HG02763 (cell line): ENCODE measurements at regions not wholly inside any gene's neighbourhood (a gene's known extent, or its start where the extent isn't known, plus 50 kb on each side); places are given as distances from the start of the nearest gene placed in this dataset.
"Not testable (repeated sequence)": the region's sequence is repeated elsewhere in the genome, so short reads cannot be mapped to it uniquely, and the experiment has no call there.

Experiments used
- ATAC-seq: cut with Tn5 transposase; IDR thresholded peaks from one replicate; pipeline ENCODE4 v1.9.1; 2021; ENCODE audit warnings: mild to moderate bottlenecking, moderate library complexity; ENCODE audit not compliant: unreplicated experiment

DNA sequence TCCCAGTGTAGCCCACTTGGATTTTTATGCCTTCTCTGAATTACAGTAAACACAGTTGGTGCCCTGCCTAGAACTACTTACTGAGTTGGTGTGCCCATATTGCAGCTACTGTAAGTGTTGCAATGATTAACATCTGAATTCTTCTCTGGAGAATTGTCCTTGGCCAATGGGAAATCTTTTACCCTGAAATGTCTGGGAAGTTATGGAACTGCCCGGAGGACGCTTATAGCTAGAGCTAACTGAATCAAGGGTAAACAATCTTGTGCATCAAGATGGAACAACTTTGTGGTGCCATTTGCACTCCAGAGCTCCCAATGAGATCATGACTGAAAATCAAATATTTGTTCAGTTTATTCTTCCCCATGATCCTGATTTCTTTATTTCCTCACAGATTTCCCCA lies 246.7 kb upstream of the CBLB start:
- no peak for ATAC-seq

DNA sequence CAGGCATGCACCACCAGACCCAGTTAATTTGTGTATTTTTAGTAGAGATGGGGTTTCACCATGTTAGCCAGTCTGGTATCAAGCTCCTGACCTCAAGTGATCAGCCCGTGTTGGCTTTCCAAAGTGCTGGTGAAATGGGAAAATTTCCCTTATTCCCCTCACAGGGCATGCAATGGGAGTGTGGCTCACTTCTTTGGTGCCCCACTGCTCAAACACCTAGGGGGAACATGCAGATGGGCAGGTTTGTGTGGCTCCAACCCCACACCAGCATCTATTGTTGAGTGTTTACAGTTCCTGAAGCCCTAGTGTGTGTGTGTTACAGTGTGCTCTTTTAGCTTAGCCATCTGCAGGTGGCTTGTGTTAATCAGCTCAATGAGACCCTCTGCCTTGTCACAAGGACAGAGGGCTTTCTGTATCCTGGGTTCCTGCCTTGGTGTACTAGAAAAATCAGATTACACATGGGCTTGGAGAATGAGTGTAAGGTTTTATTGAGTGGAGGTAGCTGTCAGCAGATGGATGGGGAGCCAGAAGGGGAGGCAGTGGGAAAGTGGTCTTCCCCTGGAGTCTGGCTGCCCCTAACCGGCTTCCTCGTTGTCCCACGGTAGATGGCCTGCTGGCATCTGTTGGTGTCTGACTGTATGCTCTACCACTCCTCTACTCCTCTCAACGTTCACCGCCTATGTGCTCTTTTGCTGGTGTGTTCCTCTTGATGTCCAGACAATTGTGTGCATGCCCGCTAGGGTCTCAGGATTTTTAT lies 248.1 kb upstream of the CBLB start:
- no peak for ATAC-seq

DNA sequence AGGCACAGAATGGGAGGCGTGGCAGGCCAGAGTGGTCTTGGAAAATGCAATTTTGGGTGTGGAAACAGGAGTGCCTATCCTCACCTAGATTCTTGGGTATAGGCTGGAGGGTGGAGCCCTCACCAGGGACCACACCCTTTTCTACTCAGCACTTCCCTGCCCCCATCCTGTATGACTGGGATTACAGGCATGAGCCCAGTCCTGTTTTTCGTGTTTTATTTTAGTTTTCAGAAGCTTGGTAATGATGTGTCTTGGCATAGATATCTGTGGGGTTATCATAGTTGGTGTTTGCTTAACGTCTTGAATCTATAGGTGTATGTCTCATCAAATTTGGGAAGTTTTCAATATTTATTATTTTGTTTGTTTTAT lies 248.7 kb upstream of the CBLB start:
- no peak for ATAC-seq

DNA sequence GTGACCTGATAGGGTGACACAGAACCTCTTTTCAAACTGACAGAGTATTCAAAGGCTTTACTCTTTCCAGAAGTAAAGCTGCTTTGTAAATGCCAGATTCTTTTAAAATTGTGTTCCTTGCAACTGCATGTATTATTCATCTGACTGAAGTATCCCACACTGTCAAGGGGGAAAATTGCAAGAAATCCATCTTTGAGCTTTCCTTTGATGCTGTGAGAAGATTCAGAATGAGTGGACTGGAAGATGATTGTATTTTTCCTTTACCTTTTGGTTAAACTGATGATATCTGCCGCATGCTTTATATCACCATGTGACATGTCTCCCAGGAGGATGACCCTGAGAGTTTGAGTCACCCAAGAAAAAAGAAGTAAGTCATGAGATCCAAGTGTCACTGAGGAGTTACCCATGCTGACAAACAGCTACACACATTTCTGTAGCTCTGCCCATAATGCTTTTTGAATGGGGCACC lies 250.8 kb upstream of the CBLB start:
- ATAC-seq, result no peak

DNA sequence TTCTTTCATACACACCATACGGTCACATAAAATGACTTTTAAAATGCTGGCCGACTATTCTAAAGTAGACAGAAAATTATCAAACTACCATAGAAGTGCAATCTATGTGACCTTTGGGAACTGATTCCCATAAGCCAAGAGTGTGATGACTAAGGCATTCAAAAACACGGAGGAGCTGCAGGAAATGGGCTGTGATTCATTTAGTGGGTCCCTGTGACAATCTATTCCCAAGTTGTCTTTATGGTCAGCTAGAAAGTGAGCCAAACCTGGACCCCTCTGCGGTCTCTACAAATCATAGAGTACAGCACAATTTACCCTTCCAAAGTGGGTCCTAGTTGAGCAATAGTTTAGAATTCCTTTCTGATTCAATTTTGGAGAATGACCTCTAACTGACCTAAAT lies 251.5 kb upstream of the CBLB start:
- no peak for ATAC-seq

DNA sequence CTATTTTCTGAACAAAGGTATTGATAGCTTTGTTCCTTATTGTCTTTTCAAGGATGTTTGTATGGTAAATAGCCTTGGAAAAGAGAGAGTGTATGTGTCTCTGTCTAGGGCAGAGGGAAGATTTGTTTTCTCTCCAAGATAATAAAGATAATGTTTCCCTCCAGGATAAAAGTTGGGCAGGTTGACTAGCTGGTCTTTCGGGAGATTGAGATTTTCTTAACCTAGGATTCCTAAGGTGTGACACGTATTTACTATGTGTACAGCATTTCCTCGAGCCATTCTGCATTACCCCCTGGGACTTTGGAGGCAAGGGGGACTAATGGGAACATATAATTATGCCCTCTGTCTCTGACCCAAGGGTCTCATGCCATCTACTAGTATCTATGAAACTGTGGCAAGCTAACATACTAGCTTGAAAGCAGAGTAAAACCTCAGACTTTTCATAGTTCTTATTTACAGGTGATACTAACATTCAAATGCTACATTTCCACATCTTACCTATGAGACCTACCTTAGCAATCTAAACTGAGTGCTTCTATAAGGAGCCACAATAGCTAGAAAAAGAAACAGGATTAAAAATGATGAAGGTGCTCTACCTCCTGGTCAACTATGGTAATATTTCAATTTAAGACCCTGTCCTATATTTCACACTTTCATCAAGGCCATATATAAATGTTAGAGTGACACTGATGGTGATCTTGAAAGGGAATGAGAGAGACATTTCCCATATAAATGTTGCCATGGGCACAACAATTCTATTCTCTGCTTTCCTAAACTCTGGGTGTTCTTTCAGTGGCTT lies 252.9 kb upstream of the CBLB start:
- no peak for ATAC-seq

DNA sequence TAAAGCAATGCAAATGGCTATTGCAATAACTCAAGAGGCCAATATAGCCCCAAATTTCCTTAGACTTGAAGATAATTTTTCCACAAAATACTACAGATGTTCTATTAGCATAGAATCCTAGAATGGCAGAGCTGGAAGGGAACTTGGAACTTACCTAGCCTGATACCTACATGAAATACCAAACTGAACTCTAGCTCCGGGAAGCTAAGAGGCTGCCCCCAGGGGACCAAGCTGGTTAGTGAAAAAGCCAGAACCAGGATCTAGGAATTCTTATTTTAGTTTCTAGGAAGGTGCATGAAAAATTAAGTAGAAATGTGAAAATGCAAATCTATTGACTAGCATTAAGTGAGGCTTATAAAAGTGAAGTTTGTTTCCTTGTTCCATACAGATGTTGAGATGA lies 256.0 kb upstream of the CBLB start:
- no peak for ATAC-seq

DNA sequence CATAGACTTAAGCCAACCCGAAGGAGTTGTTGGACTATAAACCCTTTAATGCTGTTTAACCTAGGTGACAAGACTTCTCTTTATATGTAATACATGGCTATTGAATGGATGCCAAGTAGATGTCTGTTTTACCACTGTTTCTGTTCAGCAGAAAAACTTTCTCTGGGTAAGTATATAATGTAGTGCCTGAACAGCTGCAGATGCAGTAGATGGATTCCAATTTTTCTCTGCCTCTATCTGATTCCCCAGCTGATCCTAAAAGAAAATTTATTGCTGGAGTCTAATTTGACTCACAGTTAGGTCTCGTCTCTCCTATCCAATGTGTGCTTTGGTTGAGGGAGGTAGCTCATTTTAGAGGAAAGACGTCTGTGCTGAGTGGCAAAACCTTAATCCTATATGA lies 256.5 kb upstream of the CBLB start:
- ATAC-seq, result no peak

DNA sequence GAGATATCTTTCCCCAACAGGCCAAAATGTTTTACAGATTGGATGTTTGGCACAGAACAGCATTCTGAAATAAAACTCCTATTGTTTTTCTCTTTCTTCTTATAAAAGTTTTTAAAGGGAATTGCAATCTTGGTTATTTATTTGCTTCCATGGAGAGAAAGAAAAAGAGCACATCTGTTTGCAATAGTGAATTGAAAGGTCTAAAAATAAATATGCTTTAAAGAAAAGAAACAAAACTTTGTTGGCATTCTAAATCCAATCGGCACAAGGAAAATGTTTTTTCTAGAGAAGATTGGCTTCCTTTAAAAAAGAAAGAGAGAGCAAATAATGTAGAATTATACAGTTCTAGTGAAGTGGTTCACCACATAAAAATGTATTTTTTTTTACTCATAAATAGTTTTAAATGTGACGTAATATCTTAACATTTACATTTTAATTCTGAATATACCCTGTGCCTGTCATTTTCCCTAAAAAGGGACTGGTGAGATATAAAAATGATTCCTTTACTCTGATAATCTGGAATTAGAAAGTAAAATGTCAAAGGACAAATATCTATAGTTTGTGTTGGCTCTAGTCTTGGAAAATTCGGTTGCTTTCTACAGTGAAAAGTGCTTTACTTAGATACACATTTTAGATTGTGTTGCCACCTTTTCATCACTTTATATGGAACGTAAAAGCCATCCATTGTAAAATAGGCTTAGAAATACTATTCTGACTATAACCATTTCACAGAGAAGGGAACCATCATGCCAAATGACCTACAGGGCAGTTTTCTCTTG lies 257.4 kb upstream of the CBLB start:
- no peak for ATAC-seq

DNA sequence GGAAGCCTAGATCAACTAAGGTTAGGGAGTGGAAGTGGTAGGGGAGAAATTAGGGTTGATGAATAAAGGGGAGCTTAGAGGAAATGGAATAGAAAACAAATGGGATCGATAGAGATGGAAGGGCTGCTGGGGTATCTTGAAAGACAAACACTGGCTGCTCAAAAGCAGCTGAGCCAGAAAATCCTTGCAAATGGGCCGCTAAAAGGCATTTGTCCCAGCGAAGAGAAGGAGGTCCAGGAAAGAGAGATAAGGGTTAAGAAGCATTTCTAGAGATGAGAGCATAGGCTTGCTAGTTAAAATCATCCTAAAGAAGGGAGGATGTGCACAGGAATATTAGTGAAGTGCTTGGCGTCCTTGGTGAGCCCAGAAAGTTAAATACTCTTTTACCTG lies 258.0 kb upstream of the CBLB start:
- no peak for ATAC-seq

DNA sequence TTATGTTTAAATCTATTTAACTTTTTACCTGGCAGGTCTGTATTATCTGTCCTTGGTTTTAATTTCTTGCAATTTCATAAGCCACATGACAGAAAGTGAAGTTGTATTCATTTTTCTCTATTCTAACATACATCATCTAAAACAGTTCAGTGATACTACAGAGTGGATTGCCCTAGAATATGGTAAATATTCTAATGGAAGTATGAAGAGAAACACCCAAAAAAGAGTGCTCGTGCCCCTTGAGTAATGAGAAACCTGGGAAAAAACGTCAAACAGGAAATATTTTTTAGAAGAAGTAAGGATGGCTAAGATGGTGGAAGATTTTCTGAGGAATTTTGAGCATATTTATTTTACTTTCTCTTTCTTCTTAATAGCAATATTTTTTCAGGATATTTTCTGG lies 261.1 kb upstream of the CBLB start:
- no peak for ATAC-seq

DNA sequence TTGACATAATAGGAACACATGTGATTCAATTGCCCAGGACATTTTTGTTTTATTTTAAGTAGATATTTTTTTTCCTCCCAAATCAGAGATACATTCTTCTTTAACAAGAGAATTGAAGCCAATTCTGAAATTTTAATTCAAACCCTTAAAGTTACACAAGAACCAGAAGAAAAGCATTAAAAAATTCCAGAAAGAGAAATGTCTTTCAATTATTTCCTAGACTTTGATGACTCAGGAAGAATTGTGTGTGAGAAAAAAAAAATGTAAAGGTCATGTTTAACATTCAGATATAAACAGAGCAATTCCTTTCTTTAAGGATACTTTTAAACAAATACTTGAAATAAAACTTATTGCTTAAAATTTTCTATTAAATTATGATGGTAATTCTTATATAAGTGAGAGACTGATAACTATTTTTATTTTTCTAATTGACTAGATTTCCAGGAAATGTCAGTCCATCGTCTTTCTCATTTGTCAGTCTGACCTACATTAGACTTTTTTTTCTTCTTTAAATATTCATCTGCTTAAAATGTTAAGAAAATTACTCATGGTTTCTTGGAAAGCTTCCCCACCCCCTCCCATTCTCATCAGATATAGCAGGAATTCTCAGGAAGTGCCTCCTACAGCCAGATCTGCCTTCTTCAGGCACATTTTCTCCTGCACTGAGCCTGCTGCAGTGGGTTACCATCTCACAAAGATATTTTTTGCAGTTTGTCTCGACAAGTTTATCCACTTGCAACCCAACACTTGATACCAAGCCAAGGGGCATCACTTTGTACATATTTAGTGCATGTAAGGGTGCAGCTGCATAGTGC lies 261.8 kb upstream of the CBLB start:
- no peak for ATAC-seq

DNA sequence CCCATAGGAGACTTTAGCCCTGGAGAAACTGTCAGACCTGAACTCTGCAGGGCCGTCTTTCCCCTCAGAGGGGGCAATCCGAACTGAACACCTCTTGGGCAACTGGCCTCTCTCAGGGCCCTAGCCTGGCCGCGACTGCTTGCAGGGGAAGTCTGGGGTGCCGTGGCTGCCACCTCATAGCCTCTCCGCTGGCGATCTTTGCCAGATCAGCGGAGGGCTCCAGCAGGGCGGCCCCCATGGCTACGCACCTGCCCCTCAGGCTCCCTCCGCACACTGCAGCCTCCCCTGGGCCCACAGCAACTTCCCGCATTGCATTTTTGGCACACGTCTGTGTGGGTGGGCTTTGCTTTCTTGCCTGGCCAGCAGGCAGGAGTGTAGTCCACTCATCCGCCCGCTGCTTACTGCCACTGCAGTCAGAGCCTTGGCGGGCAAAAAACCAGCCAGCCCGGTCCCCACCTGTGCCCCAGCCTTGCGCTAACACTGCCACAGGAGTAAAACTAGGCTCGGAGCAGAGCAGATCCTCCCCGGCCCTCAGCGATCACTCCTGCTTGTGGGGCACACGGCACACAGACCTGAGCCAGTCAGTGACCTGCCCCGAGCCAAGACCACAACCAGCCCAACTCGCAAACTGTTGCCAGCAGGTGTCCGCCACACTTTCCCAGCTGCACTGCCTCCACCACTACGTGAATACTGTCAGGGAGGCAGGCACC lies 266.8 kb upstream of the CBLB start:
- no peak for ATAC-seq

DNA sequence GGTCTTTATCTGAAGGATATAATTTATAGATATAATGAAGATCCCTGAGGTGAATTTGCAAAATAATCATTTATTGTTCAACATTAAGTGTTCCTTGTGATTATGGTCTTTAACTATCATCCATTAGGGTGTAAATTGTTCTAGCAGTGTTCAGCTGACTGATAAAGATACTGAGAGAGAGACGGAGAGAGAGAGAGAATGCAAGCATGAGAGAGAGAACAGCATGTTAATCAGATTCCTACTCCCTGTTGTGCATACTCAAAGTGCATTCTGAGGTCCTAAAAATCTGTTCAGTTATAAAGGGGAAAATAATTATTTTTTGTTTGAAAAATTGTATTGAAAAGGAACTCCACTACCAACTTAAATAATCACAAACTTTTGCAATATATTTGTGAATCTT lies 271.0 kb upstream of the CBLB start:
- no peak for ATAC-seq

DNA sequence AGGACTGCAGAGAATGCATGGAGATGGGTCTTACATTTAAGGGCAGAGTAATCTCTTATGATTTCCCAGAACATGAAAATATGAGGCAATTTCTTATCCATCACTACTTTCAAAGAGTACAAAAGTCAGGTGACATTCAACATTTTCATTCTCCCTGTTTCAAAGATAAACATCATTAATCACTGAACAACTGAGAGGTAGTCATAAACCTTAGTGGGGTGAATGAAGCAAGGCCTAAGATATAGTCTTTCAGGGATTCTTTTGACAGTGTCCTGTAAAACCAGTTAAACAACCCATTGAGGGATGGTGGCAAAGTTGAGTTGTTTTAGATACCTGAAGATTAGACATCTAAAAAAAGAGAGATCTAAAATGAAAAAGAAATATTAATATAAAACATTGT lies 271.6 kb upstream of the CBLB start:
- ATAC-seq, result no peak

DNA sequence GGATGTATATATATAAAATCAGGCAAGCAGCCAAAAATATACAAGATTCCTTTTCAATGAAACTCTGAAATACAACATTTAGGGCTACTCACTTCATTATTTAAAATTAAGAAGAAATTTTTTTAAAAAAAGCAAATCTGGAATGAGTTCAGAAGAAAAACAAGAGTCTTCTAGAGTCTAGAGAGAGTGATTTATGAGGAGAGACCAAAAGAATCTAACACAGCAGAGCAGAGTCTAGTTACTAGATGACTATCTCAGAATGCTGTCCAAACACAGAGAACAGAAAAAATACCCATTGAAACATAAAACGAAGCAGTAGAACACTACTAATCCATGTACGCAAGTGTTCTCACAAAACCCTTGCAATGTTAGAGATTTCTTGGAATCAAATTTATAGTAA lies 275.2 kb upstream of the CBLB start:
- no peak for ATAC-seq

DNA sequence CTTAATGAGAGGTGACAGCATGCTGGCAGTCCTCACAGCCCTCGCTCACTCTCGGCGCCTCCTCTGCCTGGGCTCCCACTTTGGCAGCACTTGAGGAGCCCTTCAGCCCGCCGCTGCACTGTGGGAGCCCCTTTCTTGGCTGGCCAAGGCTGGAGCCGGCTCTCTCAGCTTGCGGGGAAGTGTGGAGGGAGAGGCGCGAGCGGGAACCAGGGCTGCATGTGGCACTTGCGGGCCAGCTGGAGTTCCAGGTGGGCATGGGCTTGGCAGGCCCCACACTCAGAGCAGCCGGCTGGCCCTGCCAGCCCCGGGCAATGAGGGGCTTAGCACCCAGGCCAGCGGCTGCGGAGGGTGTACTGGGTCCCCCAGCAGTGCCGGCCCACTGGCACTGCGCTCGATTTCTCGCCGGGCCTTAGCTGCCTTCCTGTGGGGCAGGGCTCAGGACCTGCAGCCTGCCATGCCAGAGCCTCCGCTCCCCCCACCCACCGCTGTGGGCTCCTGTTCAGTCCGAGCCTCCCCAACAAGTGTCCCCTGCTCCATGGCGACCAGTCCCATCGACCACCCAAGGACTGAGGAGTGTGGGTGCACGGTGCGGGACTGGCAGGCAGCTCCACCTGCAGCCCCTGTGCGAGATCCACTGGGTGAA lies 279.7 kb upstream of the CBLB start:
- not testable (repeated sequence) for ATAC-seq

DNA sequence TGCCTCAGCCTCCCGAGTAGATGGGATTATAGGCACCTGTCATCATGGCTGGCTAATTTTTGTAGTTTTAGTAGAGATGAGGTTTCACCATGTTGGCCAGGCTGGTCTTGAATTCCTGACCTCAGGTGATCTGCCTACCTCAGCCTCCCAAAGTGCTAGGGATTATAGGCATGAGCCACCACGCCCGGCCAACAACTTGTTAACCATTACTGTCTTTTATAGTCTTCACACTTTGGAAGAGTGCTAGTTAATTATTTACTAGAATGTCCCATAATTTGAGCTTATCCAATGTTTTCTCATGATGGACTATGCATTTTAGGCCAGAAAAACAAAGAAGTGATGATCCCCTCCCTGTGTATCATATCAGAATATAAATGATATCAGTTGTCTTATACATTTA lies 288.6 kb upstream of the CBLB start:
- no peak for ATAC-seq

DNA sequence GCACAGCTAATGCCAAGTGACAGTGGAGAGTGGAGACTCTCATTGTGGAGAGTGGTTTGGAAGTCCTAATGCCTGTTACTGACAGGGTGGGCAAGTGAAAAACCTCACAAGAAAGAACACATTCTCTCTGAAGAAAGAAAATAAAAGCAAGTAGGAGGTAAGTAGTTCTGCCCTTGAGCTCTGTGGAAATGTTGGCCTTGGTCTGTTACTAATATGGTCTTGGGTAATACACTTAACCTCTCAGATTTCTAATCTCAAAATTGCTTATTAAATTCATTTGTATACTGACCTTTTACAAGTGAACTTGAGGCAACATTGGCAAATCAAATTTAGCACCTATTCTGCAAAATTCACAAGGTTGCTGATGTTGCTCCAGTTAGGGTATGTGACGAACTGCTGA lies 291.6 kb upstream of the CBLB start:
- ATAC-seq, result no peak

DNA sequence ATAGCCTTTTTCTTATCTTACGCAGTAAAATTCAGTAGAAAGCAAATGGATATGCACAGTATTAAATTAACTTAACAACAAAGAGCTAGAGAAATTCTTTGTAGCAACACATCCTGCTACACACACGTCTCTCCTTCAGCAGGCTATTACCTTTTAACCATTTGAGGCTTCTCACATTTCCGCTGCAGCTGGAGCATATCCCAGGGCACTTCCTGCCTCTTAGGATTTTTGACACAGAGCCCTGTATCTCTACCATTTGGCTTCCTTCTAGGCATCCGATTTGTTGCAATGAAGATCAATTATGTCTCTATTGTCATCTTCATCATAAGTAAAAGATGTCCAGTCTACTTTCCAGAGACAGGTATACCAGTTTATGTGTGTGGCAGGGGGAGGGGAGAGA lies 292.4 kb upstream of the CBLB start:
- no peak for ATAC-seq
